HL-60 (cell line): ENCODE measurements at regions not wholly inside any gene's neighbourhood (a gene's known extent, or its start where the extent isn't known, plus 50 kb on each side); places are given as distances from the start of the nearest gene placed in this dataset.

ENCODE experiments used
- CTCF ChIP-seq: IDR thresholded peaks from one replicate; pipeline ENCODE4 v1.5.1; 2011; ENCODE audit warnings: low read length, control low read depth, inconsistent platforms; ENCODE audit not compliant: insufficient read depth
- SPI1 ChIP-seq: IDR thresholded peaks from 2 replicates; pipeline ENCODE4 v1.6.1; 2012; ENCODE audit warnings: low read depth, mild to moderate bottlenecking, borderline replicate concordance

GRCh38 chr6:33918175-33918695, 114.4 kb upstream of the MLN start:
- no peak for TF ChIP-seq CTCF
- TF ChIP-seq SPI1 = no peak
